Amygdala (tissue), 56 donors: ENCODE measurements at regions not wholly inside any gene's neighbourhood (a gene's known extent, or its start where the extent isn't known, plus 50 kb on each side); places are given as distances from the start of the nearest gene placed in this dataset.

ENCODE experiments used
- DNase-seq, 56 donors: peaks; one replicate each; lab custom pipeline; 2025; lab: John Stamatoyannopoulos, UW

DNA sequence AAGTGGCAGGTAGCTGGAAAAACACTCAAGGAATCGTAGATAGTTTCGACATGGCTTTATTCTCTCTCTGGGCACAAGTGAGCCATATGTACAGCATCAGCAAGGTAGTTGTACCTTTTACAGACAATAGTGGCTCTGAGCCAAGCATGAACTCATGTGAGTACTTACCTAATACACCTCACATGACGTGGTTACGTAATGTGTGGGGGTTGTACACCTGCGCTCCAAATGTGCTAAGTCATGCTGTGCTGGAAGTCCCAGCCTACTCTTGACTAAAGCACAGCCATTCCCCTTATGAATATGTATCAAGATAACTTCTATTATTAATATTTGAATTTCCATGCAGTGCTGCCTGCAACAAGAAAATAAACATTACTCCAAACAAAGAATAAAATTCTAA lies 78.8 kb upstream of the HMGN3 start:
- no peak for DNase-seq

DNA sequence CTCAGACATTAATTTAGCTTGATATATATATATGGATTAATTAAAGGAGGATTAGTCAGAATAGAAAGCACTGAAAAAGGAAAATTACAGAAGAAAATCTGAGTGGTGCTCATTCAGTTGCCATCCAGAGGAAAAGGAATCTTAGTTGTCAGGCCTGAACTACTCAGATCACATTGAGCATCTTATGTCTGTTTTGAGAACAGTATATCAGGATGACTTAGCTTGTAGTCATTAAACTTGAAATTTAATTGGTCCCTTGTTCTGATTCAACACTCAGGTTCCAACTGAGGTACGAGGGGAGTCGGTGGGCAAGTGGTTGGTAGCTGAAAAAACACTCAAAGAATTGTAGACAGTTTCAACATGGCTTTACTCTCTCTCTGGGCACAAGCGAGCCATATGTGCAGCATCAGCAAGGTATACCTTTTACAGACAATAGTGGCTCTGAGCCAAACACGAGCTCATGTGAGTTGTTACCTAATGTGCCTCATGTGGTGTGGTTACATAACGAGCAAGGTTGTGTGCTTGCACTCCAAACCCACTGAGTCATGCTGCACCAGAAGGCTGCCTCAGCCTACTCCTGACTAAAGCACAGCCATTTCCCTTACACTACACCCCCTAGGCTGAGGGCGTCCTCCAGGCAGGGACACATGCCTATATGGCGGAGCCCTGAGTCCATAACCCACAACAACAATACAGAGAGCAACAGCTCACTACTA lies 73.0 kb upstream of the HMGN3 start:
- no peak for DNase-seq

DNA sequence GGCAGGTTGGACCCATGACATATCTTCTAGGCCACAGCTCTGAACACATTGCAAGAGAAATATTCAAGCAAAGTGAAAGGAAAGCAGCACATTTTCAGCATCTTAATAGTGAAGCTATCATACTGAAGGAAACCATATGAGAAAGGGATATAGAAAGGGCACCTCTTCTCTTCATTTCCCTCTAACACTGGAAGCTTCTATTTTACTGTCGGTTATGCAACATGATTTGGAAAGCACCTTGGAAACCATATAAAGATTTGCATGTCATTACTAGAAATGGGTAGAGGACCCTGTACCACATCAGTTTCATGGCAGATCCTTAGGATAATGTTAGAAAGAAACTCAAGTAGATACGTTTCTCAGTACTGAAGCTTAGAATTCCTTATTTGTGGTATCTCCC lies 70.5 kb upstream of the HMGN3 start:
- DNase-seq = no peak

DNA sequence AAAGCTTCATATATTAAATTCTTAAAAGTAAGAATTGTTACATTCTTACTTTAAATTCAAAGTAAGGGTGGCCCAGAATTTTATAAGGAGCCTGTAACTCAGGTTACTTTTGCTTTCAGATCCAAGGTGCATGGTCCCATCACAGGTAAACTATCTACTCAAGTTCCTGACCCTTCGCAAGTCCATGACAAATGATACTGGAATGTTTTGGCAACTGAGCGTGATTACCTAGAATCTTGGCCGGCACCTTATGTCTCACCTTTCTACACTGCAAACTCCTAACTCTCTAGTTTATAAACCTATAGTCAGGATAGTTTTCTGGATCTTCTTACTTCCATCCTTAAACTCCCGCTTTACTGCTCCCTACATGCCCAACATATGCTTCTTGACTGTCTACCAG lies 67.9 kb upstream of the HMGN3 start:
- DNase-seq = no peak

DNA sequence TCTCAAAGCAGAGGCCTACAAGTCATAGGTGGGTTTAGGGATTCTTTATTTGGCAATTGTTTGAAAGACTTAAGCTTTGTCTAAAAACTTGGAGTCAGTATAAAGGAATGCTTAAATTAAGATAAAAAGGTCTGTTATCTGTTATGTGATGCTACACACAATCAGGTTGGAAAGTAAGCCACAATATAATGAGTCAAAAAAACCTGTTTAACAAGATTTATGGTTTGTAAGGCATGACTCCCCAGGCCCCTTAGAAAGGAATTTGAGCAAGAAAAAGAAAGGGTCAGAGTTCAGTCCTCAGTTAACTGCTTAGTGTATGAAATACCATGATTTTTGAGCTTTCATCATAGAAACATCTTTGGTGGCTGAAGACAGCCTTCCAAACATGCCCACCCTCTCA lies 66.8 kb upstream of the HMGN3 start:
- no peak for DNase-seq

DNA sequence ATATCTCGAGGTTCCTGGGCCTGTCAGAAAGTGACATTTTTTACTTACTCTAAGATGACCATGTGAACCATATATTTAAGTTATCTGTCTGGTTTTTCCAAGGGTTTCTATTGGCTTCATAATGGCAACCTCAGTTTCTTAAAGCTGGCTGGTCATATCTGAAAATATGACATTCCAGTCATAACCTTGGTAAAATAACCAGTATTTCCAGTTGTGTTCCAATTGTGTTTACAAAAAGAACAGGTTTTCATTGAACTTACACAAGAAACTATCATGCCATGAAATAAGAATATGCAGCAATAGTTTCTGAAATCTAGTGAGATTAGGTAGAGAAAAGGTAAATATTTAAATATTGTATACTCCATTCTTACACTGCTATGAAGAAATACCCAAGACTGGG lies 61.7 kb upstream of the HMGN3 start:
- DNase-seq = no peak
